ENCODE measurements at regions not wholly inside any gene's neighbourhood (a gene's known extent, or its start where the extent isn't known, plus 50 kb on each side); places are given as distances from the start of the nearest gene placed in this dataset.

- 37% methylated on average over 7 of the region's 7 CpGs for WGBS
These were observed 269.0 kb downstream of the ICOS start for GRCh38 chr2:204205538-204205937.

GRCh38 chr2:204207866-204208265, 271.3 kb downstream of the ICOS start:
- Histone ChIP-seq H3K27me3 (ENCODE audit: control insufficient read depth in 2 of 2, insufficient read depth in 1 of 2, low read length in 1 of 2) (no peaks in the 10 kb centered on the region), H3K4me3 (ENCODE audit: low read length in 2 of 2) (no peak overlapping the region), H3K36me3 (ENCODE audit: control insufficient read depth in 2 of 2, insufficient read depth in 2 of 2, low read length in 1 of 2) (no peaks in the 10 kb centered on the region), H3K27ac (ENCODE audit: low read depth in 1 of 2, low read length in 1 of 2) (no peak overlapping the region), H3K9me3 (ENCODE audit: control insufficient read depth in 2 of 2, insufficient read depth in 1 of 2, low read length in 1 of 2) (no peaks in the 10 kb centered on the region), H3K4me1 (ENCODE audit: control insufficient read depth in 2 of 2, insufficient read depth in 2 of 2, low read length in 2 of 2) (peaks cover 0 to 4% of the 10 kb centered on the region in 2 donors)
- DNase-seq (ENCODE audit: low read depth in 6 of 9, low spot score in 9 of 9) = no peak
- WGBS = 96% methylated on average over 1 of the region's 1 CpG

More at GRCh38 chr2:204205538-204205937, 269.0 kb downstream of the ICOS start:
- Histone ChIP-seq H3K36me3 (ENCODE audit: control insufficient read depth in 2 of 2, insufficient read depth in 2 of 2, low read length in 1 of 2) (no peaks in the 10 kb centered on the region), H3K4me3 (ENCODE audit: low read length in 2 of 2) (no peak overlapping the region), H3K9me3 (ENCODE audit: control insufficient read depth in 2 of 2, insufficient read depth in 1 of 2, low read length in 1 of 2) (no peaks in the 10 kb centered on the region), H3K27me3 (ENCODE audit: control insufficient read depth in 2 of 2, insufficient read depth in 1 of 2, low read length in 1 of 2) (no peaks in the 10 kb centered on the region), H3K4me1 (ENCODE audit: control insufficient read depth in 2 of 2, insufficient read depth in 2 of 2, low read length in 2 of 2) (peaks cover 0 to 4% of the 10 kb centered on the region in 2 donors), H3K27ac (ENCODE audit: low read depth in 1 of 2, low read length in 1 of 2) (no peak overlapping the region)
- peak in 3 of 9 donors; percentile 7 to 28 (median 18) for DNase-seq (ENCODE audit: low read depth in 6 of 9, low spot score in 9 of 9)

GRCh38 chr2:204213588-204213987, 277.0 kb downstream of the ICOS start:
- H3K4me3 ChIP-seq (ENCODE audit: low read length in 2 of 2) = no peak overlapping the region
- H3K9me3 ChIP-seq (ENCODE audit: control insufficient read depth in 2 of 2, insufficient read depth in 1 of 2, low read length in 1 of 2) = no peaks in the 10 kb centered on the region
- H3K27ac ChIP-seq (ENCODE audit: low read depth in 1 of 2, low read length in 1 of 2) = no peak overlapping the region
- H3K4me1 ChIP-seq (ENCODE audit: control insufficient read depth in 2 of 2, insufficient read depth in 2 of 2, low read length in 2 of 2) = no peaks in the 10 kb centered on the region
- no peaks in the 10 kb centered on the region for H3K36me3 ChIP-seq (ENCODE audit: control insufficient read depth in 2 of 2, insufficient read depth in 2 of 2, low read length in 1 of 2)
- DNase-seq (ENCODE audit: low read depth in 6 of 9, low spot score in 9 of 9) = no peak
- no peaks in the 10 kb centered on the region for H3K27me3 ChIP-seq (ENCODE audit: control insufficient read depth in 2 of 2, insufficient read depth in 1 of 2, low read length in 1 of 2)

GRCh38 chr2:204218040-204218439, 281.5 kb downstream of the ICOS start:
- H3K27ac ChIP-seq (ENCODE audit: low read depth in 1 of 2, low read length in 1 of 2) = no peak overlapping the region
- H3K36me3 ChIP-seq (ENCODE audit: control insufficient read depth in 2 of 2, insufficient read depth in 2 of 2, low read length in 1 of 2) = no peaks in the 10 kb centered on the region
- DNase-seq (ENCODE audit: low read depth in 6 of 9, low spot score in 9 of 9) = no peak
- WGBS = 93% methylated on average over 2 of the region's 2 CpGs
- no peaks in the 10 kb centered on the region for H3K27me3 ChIP-seq (ENCODE audit: control insufficient read depth in 2 of 2, insufficient read depth in 1 of 2, low read length in 1 of 2)
- no peaks in the 10 kb centered on the region for H3K4me1 ChIP-seq (ENCODE audit: control insufficient read depth in 2 of 2, insufficient read depth in 2 of 2, low read length in 2 of 2)
- no peaks in the 10 kb centered on the region for H3K9me3 ChIP-seq (ENCODE audit: control insufficient read depth in 2 of 2, insufficient read depth in 1 of 2, low read length in 1 of 2)
- H3K4me3 ChIP-seq (ENCODE audit: low read length in 2 of 2) = no peak overlapping the region

- H3K27me3 ChIP-seq (ENCODE audit: control insufficient read depth in 2 of 2, insufficient read depth in 1 of 2, low read length in 1 of 2) = no peaks in the 10 kb centered on the region
- H3K27ac ChIP-seq (ENCODE audit: low read depth in 1 of 2, low read length in 1 of 2) = no peak overlapping the region
- 92% methylated on average over 2 of the region's 2 CpGs for WGBS
- no peak for DNase-seq (ENCODE audit: low read depth in 6 of 9, low spot score in 9 of 9)
- H3K9me3 ChIP-seq (ENCODE audit: control insufficient read depth in 2 of 2, insufficient read depth in 1 of 2, low read length in 1 of 2) = no peaks in the 10 kb centered on the region
- no peaks in the 10 kb centered on the region for H3K36me3 ChIP-seq (ENCODE audit: control insufficient read depth in 2 of 2, insufficient read depth in 2 of 2, low read length in 1 of 2)
- no peak overlapping the region for H3K4me3 ChIP-seq (ENCODE audit: low read length in 2 of 2)
- H3K4me1 ChIP-seq (ENCODE audit: control insufficient read depth in 2 of 2, insufficient read depth in 2 of 2, low read length in 2 of 2) = no peaks in the 10 kb centered on the region
These were observed 282.6 kb downstream of the ICOS start for GRCh38 chr2:204219196-204219595.

- no peak for DNase-seq (ENCODE audit: low read depth in 6 of 9, low spot score in 9 of 9)
These were observed 284.3 kb downstream of the ICOS start for GRCh38 chr2:204220896-204221295.

DNA sequence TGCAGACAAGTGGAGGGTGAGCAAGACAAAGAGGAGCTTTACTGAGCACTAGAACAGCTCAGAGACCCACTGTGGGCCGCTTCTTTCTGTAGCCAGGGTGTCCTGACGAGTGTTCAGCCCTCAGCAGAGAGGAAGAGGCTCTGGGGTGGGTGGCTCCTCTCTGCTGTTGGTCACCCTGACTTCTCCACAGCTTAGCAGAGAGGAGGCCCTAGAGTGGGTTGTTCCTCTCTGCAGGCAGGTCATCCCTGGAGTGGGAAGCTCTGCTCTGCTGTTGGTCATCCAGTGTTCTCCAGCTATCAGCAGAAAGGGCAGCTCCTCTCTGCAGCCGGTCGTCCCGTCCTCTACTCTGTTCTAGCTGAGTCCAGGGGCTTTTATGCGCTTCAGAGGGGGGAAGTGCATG, 286.5 kb downstream of the ICOS start:
- no peaks in the 10 kb centered on the region for H3K36me3 ChIP-seq (ENCODE audit: control insufficient read depth in 2 of 2, insufficient read depth in 2 of 2, low read length in 1 of 2)
- no peaks in the 10 kb centered on the region for H3K9me3 ChIP-seq (ENCODE audit: control insufficient read depth in 2 of 2, insufficient read depth in 1 of 2, low read length in 1 of 2)
- no peaks in the 10 kb centered on the region for H3K27me3 ChIP-seq (ENCODE audit: control insufficient read depth in 2 of 2, insufficient read depth in 1 of 2, low read length in 1 of 2)
- no peak for DNase-seq (ENCODE audit: low read depth in 6 of 9, low spot score in 9 of 9)
- H3K27ac ChIP-seq (ENCODE audit: low read depth in 1 of 2, low read length in 1 of 2) = no peak overlapping the region
- no peak overlapping the region for H3K4me3 ChIP-seq (ENCODE audit: low read length in 2 of 2)
- 95% methylated on average over 6 of the region's 6 CpGs for WGBS
- no peaks in the 10 kb centered on the region for H3K4me1 ChIP-seq (ENCODE audit: control insufficient read depth in 2 of 2, insufficient read depth in 2 of 2, low read length in 2 of 2)

More at GRCh38 chr2:204220896-204221295, 284.3 kb downstream of the ICOS start:
- Histone ChIP-seq H3K9me3 (ENCODE audit: control insufficient read depth in 2 of 2, insufficient read depth in 1 of 2, low read length in 1 of 2) (no peaks in the 10 kb centered on the region), H3K4me1 (ENCODE audit: control insufficient read depth in 2 of 2, insufficient read depth in 2 of 2, low read length in 2 of 2) (no peaks in the 10 kb centered on the region), H3K27me3 (ENCODE audit: control insufficient read depth in 2 of 2, insufficient read depth in 1 of 2, low read length in 1 of 2) (no peaks in the 10 kb centered on the region), H3K4me3 (ENCODE audit: low read length in 2 of 2) (no peak overlapping the region), H3K36me3 (ENCODE audit: control insufficient read depth in 2 of 2, insufficient read depth in 2 of 2, low read length in 1 of 2) (no peaks in the 10 kb centered on the region), H3K27ac (ENCODE audit: low read depth in 1 of 2, low read length in 1 of 2) (no peak overlapping the region)
- WGBS = 95% methylated on average over 3 of the region's 3 CpGs

- no peak for DNase-seq (ENCODE audit: low read depth in 6 of 9, low spot score in 9 of 9)
- H3K4me3 ChIP-seq (ENCODE audit: low read length in 2 of 2) = no peak overlapping the region
- H3K4me1 ChIP-seq (ENCODE audit: control insufficient read depth in 2 of 2, insufficient read depth in 2 of 2, low read length in 2 of 2) = no peaks in the 10 kb centered on the region
- no peaks in the 10 kb centered on the region for H3K27me3 ChIP-seq (ENCODE audit: control insufficient read depth in 2 of 2, insufficient read depth in 1 of 2, low read length in 1 of 2)
- no peak overlapping the region for H3K27ac ChIP-seq (ENCODE audit: low read depth in 1 of 2, low read length in 1 of 2)
- WGBS = 96% methylated on average over 9 of the region's 9 CpGs
- H3K36me3 ChIP-seq (ENCODE audit: control insufficient read depth in 2 of 2, insufficient read depth in 2 of 2, low read length in 1 of 2) = no peaks in the 10 kb centered on the region
- no peaks in the 10 kb centered on the region for H3K9me3 ChIP-seq (ENCODE audit: control insufficient read depth in 2 of 2, insufficient read depth in 1 of 2, low read length in 1 of 2)
These were observed 287.0 kb downstream of the ICOS start for GRCh38 chr2:204223544-204223943.

DNA sequence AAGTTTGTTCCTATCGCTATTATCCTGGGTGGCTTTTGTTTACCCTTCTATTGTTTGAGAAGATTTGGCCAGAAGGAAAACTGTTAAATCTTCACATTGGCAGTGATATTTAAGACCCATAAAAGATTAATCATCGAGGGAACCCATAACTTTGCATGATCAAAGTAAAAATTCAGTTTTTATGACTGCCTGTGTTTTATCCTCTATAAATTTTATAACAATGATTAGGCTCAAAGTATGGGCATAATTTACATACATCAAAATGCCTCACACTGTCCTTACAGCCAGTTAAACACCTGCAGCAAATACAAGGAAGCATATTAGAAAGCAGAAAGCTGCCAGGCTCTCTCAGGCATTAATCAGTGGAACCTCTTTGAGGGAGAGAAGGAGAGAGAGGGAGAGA, 289.1 kb downstream of the ICOS start:
- H3K36me3 ChIP-seq (ENCODE audit: control insufficient read depth in 2 of 2, insufficient read depth in 2 of 2, low read length in 1 of 2) = no peaks in the 10 kb centered on the region
- no peaks in the 10 kb centered on the region for H3K4me1 ChIP-seq (ENCODE audit: control insufficient read depth in 2 of 2, insufficient read depth in 2 of 2, low read length in 2 of 2)
- WGBS = 94% methylated on average over 2 of the region's 2 CpGs
- no peak overlapping the region for H3K27ac ChIP-seq (ENCODE audit: low read depth in 1 of 2, low read length in 1 of 2)
- DNase-seq (ENCODE audit: low read depth in 6 of 9, low spot score in 9 of 9) = no peak
- H3K4me3 ChIP-seq (ENCODE audit: low read length in 2 of 2) = no peak overlapping the region
- no peaks in the 10 kb centered on the region for H3K27me3 ChIP-seq (ENCODE audit: control insufficient read depth in 2 of 2, insufficient read depth in 1 of 2, low read length in 1 of 2)
- H3K9me3 ChIP-seq (ENCODE audit: control insufficient read depth in 2 of 2, insufficient read depth in 1 of 2, low read length in 1 of 2) = no peaks in the 10 kb centered on the region

- no peaks in the 10 kb centered on the region for H3K9me3 ChIP-seq (ENCODE audit: control insufficient read depth in 2 of 2, insufficient read depth in 1 of 2, low read length in 1 of 2)
- 94% methylated on average over 9 of the region's 9 CpGs for WGBS
- DNase-seq (ENCODE audit: low read depth in 6 of 9, low spot score in 9 of 9) = no peak
- H3K4me1 ChIP-seq (ENCODE audit: control insufficient read depth in 2 of 2, insufficient read depth in 2 of 2, low read length in 2 of 2) = no peaks in the 10 kb centered on the region
- no peak overlapping the region for H3K4me3 ChIP-seq (ENCODE audit: low read length in 2 of 2)
- H3K36me3 ChIP-seq (ENCODE audit: control insufficient read depth in 2 of 2, insufficient read depth in 2 of 2, low read length in 1 of 2) = no peaks in the 10 kb centered on the region
- H3K27ac ChIP-seq (ENCODE audit: low read depth in 1 of 2, low read length in 1 of 2) = no peak overlapping the region
- H3K27me3 ChIP-seq (ENCODE audit: control insufficient read depth in 2 of 2, insufficient read depth in 1 of 2, low read length in 1 of 2) = no peaks in the 10 kb centered on the region
These were observed 289.8 kb downstream of the ICOS start for GRCh38 chr2:204226305-204226880.

Data from thymus (tissue), 11 donors.